Esophagus squamous epithelium (tissue), 4 donors: ENCODE measurements at regions not wholly inside any gene's neighbourhood (a gene's known extent, or its start where the extent isn't known, plus 50 kb on each side); places are given as distances from the start of the nearest gene placed in this dataset.

ENCODE experiments used
- POLR2A ChIP-seq, 4 donors: fragments of 450-650 bp; IDR thresholded peaks; one replicate each; pipeline ENCODE4 v1.6.1; 2017; ENCODE audit warnings: antibody characterized with exemption in 4 of 4, mild to moderate bottlenecking in 4 of 4, moderate library complexity in 3 of 4
- TF ChIP-seq, protein P1 (sequence below), 6 experiments: fragments of 450-650 bp in 4 of 6; fragments of 200-600 bp in 2 of 6; sonication (generic) in 2 of 6; IDR thresholded peaks; one replicate each; pipeline ENCODE4 v1.5.1; 2016 to 2019; ENCODE audit warnings: antibody characterized with exemption in 6 of 6, mild to moderate bottlenecking in 4 of 6, moderate library complexity in 4 of 6

DNA sequence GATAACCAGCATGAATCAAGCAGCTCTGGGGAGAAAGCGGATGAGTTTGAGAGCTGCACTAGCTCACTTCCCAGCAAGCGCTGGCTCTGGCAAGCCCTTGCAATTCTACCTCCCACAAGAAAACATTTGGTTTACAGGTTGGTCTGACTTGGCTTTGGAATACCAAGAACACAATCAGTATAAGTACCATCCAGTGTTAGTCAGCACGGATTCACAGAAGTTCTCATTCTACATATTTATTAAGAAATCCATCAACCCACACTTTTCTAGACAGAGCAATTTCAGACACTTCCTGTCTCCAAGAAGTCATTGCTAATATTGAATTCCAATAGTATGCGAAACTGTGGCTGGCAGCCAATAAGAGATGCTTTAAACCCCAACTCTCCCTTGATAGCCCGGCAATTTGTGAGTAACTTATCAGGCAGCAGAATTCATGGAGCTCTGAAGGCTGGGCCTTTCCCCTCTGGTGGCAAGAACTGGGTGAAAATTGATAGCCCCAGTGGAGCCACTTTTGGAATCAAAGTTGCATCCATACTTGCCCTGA is 59.4 kb upstream of the WASF3 start:
- TF ChIP-seq, protein P1, sequence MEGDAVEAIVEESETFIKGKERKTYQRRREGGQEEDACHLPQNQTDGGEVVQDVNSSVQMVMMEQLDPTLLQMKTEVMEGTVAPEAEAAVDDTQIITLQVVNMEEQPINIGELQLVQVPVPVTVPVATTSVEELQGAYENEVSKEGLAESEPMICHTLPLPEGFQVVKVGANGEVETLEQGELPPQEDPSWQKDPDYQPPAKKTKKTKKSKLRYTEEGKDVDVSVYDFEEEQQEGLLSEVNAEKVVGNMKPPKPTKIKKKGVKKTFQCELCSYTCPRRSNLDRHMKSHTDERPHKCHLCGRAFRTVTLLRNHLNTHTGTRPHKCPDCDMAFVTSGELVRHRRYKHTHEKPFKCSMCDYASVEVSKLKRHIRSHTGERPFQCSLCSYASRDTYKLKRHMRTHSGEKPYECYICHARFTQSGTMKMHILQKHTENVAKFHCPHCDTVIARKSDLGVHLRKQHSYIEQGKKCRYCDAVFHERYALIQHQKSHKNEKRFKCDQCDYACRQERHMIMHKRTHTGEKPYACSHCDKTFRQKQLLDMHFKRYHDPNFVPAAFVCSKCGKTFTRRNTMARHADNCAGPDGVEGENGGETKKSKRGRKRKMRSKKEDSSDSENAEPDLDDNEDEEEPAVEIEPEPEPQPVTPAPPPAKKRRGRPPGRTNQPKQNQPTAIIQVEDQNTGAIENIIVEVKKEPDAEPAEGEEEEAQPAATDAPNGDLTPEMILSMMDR (IDR thresholded peaks at IDR 0.05) = no peak
- no peak for TF ChIP-seq POLR2A (IDR thresholded peaks at IDR 0.05)
